GM23338 (cell line): ENCODE measurements at regions not wholly inside any gene's neighbourhood (a gene's known extent, or its start where the extent isn't known, plus 50 kb on each side); places are given as distances from the start of the nearest gene placed in this dataset.

Source experiments
- ATAC-seq: fragments of 200-7000 bp; cut with Tn5 transposase; 3 replicates; pipeline ENCODE4 v1.9.1; 2020
- DNase-seq: peaks from one replicate; pipeline ENCODE4 v3.0.0-alpha.2; 2015; ENCODE audit warnings: low spot score
- H2AFZ ChIP-seq: fragments of 200-600 bp; sonication (generic); 2 replicates; pipeline ENCODE4 v1.8.0; 2016; ENCODE audit warnings: antibody characterized with exemption, mild to moderate bottlenecking, moderate library complexity
- H3F3A ChIP-seq: fragments of 200-600 bp; sonication (generic); replicated peaks from 2 replicates; pipeline ENCODE4 v1.8.0; 2017; ENCODE audit warnings: antibody characterized with exemption, mixed run types, low read depth
- H3K27ac ChIP-seq: fragments of 200-600 bp; sonication (generic); 2 replicates; pipeline ENCODE4 v1.6.1; 2016; ENCODE audit warnings: low read depth
- H3K27me3 ChIP-seq: fragments of 200-600 bp; sonication (generic); 2 replicates; pipeline ENCODE4 v1.8.0; 2016; ENCODE audit warnings: mild to moderate bottlenecking, mixed run types, moderate library complexity; ENCODE audit not compliant: insufficient read depth
- H3K36me3 ChIP-seq: fragments of 200-600 bp; sonication (generic); 2 replicates; pipeline ENCODE4 v1.8.0; 2016; ENCODE audit warnings: mild to moderate bottlenecking; ENCODE audit not compliant: insufficient read depth
- H3K4me1 ChIP-seq: fragments of 200-600 bp; sonication (generic); 2 replicates; pipeline ENCODE4 v1.8.0; 2016; ENCODE audit warnings: mild to moderate bottlenecking, moderate library complexity; ENCODE audit not compliant: insufficient read depth
- H3K4me2 ChIP-seq: fragments of 200-600 bp; sonication (generic); 2 replicates; pipeline ENCODE4 v1.7.1; 2017; ENCODE audit warnings: mixed run types
- H3K4me3 ChIP-seq: fragments of 200-600 bp; sonication (generic); 2 replicates; pipeline ENCODE4 v1.6.1; 2016; ENCODE audit warnings: mixed run types
- H3K79me2 ChIP-seq: fragments of 200-600 bp; sonication (generic); replicated peaks from 2 replicates; pipeline ENCODE4 v1.8.0; 2017; ENCODE audit warnings: mild to moderate bottlenecking; ENCODE audit not compliant: insufficient read depth
- H3K9me2 ChIP-seq: fragments of 200-600 bp; sonication (generic); 2 replicates; pipeline ENCODE4 v1.8.0; 2017; ENCODE audit not compliant: insufficient read depth
- H4K20me1 ChIP-seq: fragments of 200-600 bp; sonication (generic); replicated peaks from 2 replicates; pipeline ENCODE4 v1.8.0; 2017; ENCODE audit warnings: mild to moderate bottlenecking; ENCODE audit not compliant: insufficient read depth
- H3K27ac Mint-ChIP-seq: 2 replicates; pipeline ENCODE4 v1.8.0; 2020; ENCODE audit warnings: inconsistent platforms, mild to moderate bottlenecking, moderate library complexity, mixed read lengths
- H3K27me3 Mint-ChIP-seq: 3 replicates; pipeline ENCODE4 v1.8.0; 2022; ENCODE audit warnings: low read depth, mild to moderate bottlenecking, moderate library complexity, mixed read lengths, inconsistent platforms; ENCODE audit not compliant: insufficient read depth, poor library complexity
- H3K36me3 Mint-ChIP-seq: 3 replicates; pipeline ENCODE4 v1.8.0; 2021; ENCODE audit warnings: low read depth, mild to moderate bottlenecking, inconsistent platforms, moderate library complexity, mixed read lengths
- H3K4me1 Mint-ChIP-seq: 3 replicates; pipeline ENCODE4 v1.8.0; 2020; ENCODE audit warnings: mild to moderate bottlenecking, inconsistent platforms, mixed read lengths
- H3K4me3 Mint-ChIP-seq: 3 replicates; pipeline ENCODE4 v1.8.0; 2021; ENCODE audit warnings: moderate library complexity, mild to moderate bottlenecking, inconsistent platforms, mixed read lengths
- H3K9me3 Mint-ChIP-seq: 3 replicates; pipeline ENCODE4 v1.8.0; 2020; ENCODE audit warnings: moderate library complexity, mild to moderate bottlenecking, inconsistent platforms, mixed read lengths
- EZH2 ChIP-seq: fragments of 200-600 bp; sonication (generic); IDR thresholded peaks from one replicate; pipeline ENCODE4 v1.8.0; 2017; ENCODE audit warnings: antibody characterized with exemption, mild to moderate bottlenecking, low read depth; ENCODE audit not compliant: unreplicated experiment
- JUNB ChIP-seq: IDR thresholded peaks from one replicate; pipeline ENCODE4 v1.6.1; 2016; ENCODE audit warnings: antibody characterized with exemption; ENCODE audit not compliant: unreplicated experiment
- ZNF331 ChIP-seq: fragments of 250-450 bp; sonication (Bioruptor Pico); IDR thresholded peaks from 2 replicates; pipeline ENCODE4 v1.5.0; 2020; ENCODE audit warnings: low read depth, mild to moderate bottlenecking, moderate library complexity
- TF ChIP-seq, protein P1 (sequence below), 2 experiments: fragments of 200-600 bp in 1 of 2; sonication (generic) in 1 of 2; conservative IDR thresholded peaks; 2 replicates each; pipeline versions ENCODE4 v1.5.1 to v1.6.1; 2016 to 2017; ENCODE audit warnings: antibody characterized with exemption in 2 of 2, low read depth in 2 of 2, mild to moderate bottlenecking in 2 of 2, moderate library complexity in 1 of 2
- TF ChIP-seq, protein P2 (sequence below): IDR thresholded peaks from one replicate; pipeline ENCODE4 v1.6.1; 2018; ENCODE audit warnings: antibody characterized with exemption; ENCODE audit not compliant: unreplicated experiment
- TF ChIP-seq, protein P3 (sequence below): IDR thresholded peaks from 2 replicates; pipeline ENCODE4 v1.6.1; 2016; ENCODE audit warnings: antibody characterized with exemption

DNA sequence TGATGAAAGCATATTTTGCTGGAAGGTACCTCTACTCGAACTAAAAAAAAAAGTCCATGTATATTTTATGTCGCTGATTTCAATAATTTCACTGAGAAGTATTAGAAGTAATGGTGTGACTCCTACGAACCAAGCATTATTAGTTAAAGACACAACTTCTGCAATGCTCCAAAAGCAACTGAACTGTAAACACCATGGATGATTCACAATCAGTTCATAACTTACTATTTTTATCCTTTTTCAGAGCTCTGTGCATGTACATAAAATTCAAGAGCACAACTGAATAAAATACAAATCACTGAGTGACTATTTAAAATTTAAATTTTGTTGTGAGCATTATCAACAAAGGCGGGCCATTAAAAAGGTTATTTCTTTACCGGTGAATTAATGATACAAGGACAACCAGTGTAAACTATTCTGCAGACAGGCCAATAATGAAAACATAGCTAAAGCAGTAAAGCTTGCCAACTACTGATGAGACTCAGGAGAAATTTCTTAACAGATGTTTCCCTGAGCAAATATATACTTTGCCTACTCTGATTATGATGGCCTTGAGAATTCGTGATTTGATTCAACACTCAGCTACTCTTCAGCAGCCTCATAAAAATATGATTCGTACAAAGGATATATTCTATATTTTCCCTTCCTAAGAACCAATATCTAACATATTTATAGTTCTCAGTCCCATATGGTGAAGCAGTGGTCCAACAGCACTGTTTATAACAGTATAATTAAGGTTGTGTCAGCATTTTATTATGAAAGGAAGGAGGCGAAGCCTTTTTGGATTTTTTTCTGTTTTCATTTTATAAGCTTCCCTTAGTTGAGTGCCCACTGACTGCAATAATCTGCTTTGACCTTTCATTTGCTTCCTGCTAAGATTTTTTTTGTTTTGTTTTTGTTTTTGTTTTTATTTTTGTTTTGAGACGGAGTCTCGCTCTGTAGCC lies 62.8 kb upstream of the NEIL3 start:
- no peak overlapping the region for H3K27ac ChIP-seq
- H3K27ac Mint-ChIP-seq: no peak overlapping the region
- no peak for TF ChIP-seq JUNB
- TF ChIP-seq, protein P1, sequence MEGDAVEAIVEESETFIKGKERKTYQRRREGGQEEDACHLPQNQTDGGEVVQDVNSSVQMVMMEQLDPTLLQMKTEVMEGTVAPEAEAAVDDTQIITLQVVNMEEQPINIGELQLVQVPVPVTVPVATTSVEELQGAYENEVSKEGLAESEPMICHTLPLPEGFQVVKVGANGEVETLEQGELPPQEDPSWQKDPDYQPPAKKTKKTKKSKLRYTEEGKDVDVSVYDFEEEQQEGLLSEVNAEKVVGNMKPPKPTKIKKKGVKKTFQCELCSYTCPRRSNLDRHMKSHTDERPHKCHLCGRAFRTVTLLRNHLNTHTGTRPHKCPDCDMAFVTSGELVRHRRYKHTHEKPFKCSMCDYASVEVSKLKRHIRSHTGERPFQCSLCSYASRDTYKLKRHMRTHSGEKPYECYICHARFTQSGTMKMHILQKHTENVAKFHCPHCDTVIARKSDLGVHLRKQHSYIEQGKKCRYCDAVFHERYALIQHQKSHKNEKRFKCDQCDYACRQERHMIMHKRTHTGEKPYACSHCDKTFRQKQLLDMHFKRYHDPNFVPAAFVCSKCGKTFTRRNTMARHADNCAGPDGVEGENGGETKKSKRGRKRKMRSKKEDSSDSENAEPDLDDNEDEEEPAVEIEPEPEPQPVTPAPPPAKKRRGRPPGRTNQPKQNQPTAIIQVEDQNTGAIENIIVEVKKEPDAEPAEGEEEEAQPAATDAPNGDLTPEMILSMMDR (conservative IDR thresholded peaks at IDR 0.05; ENCODE audit: low read depth in 2 of 2): no peak
- TF ChIP-seq, protein P2, sequence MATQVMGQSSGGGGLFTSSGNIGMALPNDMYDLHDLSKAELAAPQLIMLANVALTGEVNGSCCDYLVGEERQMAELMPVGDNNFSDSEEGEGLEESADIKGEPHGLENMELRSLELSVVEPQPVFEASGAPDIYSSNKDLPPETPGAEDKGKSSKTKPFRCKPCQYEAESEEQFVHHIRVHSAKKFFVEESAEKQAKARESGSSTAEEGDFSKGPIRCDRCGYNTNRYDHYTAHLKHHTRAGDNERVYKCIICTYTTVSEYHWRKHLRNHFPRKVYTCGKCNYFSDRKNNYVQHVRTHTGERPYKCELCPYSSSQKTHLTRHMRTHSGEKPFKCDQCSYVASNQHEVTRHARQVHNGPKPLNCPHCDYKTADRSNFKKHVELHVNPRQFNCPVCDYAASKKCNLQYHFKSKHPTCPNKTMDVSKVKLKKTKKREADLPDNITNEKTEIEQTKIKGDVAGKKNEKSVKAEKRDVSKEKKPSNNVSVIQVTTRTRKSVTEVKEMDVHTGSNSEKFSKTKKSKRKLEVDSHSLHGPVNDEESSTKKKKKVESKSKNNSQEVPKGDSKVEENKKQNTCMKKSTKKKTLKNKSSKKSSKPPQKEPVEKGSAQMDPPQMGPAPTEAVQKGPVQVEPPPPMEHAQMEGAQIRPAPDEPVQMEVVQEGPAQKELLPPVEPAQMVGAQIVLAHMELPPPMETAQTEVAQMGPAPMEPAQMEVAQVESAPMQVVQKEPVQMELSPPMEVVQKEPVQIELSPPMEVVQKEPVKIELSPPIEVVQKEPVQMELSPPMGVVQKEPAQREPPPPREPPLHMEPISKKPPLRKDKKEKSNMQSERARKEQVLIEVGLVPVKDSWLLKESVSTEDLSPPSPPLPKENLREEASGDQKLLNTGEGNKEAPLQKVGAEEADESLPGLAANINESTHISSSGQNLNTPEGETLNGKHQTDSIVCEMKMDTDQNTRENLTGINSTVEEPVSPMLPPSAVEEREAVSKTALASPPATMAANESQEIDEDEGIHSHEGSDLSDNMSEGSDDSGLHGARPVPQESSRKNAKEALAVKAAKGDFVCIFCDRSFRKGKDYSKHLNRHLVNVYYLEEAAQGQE: no peak
- no peak for TF ChIP-seq EZH2
- TF ChIP-seq ZNF331: no peak
- TF ChIP-seq, protein P3, sequence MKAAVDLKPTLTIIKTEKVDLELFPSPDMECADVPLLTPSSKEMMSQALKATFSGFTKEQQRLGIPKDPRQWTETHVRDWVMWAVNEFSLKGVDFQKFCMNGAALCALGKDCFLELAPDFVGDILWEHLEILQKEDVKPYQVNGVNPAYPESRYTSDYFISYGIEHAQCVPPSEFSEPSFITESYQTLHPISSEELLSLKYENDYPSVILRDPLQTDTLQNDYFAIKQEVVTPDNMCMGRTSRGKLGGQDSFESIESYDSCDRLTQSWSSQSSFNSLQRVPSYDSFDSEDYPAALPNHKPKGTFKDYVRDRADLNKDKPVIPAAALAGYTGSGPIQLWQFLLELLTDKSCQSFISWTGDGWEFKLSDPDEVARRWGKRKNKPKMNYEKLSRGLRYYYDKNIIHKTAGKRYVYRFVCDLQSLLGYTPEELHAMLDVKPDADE: no peak
- no peaks in the 10 kb centered on the region for H3K27me3 Mint-ChIP-seq
- no peak overlapping the region for H3K4me3 ChIP-seq
- no peaks in the 10 kb centered on the region for H3K9me2 ChIP-seq
- no peaks in the 10 kb centered on the region; the same call in 2 of the 3 replicates for H3K36me3 Mint-ChIP-seq
- no peak overlapping the region for H2AFZ ChIP-seq
- ATAC-seq: no peak
- H3K4me1 Mint-ChIP-seq: no peaks in the 10 kb centered on the region; the same call in 2 of the 3 replicates
- no peak overlapping the region for H3K4me3 Mint-ChIP-seq
- H3K4me1 ChIP-seq: no peaks in the 10 kb centered on the region
- no peaks in the 10 kb centered on the region for H3K27me3 ChIP-seq
- no peaks in the 10 kb centered on the region for H3K36me3 ChIP-seq
- no peaks in the 10 kb centered on the region for H3F3A ChIP-seq
- no peaks in the 10 kb centered on the region for H4K20me1 ChIP-seq
- peaks cover 1% of the 10 kb centered on the region; the same call in 1 of the 3 replicates for H3K9me3 Mint-ChIP-seq
- H3K79me2 ChIP-seq: no peaks in the 10 kb centered on the region
- H3K4me2 ChIP-seq: no peak overlapping the region
- no peak for DNase-seq
